Globus pallidus (tissue), 1 donor: ENCODE measurements at regions not wholly inside any gene's neighbourhood (a gene's known extent, or its start where the extent isn't known, plus 50 kb on each side); places are given as distances from the start of the nearest gene placed in this dataset.

Source experiments
- DNase-seq: peaks from one replicate; pipeline ENCODE4 v3.0.0-alpha.2; 2015; ENCODE audit warnings: low spot score

DNA sequence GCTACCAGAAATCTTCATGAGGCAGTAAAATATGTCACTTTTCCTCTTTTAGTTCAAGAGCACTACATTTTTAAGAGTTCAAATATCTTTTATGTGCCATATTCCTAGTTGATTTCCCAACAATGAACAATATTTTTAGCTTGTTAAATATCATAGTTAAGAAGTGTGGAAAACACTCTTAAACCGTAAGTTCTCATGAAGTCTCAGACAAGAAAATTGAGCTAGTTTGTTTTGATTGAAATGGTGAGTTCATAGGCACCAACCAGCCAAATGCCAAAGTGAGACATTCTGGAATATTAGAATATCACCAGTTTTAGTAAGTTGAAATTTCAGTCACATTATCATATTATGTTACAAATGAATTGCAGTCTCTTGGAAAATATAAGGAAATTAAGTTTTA lies 277.2 kb upstream of the HSF2 start:
- DNase-seq, result no peak

DNA sequence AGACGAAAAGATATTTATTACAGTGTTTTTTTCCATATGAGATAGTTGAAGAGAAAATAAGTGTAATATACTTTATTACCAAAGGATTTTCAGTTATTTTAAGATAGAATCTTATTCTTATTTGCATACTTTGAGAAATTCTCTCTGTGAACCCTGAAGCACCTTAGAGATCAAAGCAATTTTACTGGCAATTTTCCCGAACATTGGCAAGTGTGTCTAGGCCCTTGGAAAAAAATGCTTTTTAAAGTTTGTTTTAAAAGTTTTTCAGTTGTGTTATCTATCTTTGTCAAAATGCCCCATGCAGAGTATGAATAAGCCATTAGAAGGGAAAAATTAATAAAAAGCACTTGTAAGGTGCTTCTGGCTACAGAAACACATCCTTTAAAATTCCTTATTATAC lies 276.8 kb upstream of the HSF2 start:
- no peak for DNase-seq

DNA sequence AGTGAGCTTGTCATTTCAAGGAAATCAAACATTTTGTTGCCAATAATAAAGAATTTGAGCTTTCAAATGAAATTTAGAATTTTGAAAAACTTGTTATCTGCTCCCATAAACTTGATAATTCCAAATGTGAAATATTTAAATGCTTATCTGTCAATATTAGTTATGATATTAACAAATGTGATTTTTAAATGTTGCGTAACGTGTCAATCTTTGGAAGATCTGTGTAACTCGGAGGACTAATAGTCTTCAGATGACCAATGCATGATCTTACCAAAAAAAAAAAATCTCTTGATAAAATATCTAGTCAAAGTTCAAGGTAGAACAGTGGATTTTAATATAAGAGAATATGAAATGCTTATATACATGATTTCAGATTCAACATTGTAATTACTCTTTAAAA lies 274.5 kb upstream of the HSF2 start:
- DNase-seq, result no peak

DNA sequence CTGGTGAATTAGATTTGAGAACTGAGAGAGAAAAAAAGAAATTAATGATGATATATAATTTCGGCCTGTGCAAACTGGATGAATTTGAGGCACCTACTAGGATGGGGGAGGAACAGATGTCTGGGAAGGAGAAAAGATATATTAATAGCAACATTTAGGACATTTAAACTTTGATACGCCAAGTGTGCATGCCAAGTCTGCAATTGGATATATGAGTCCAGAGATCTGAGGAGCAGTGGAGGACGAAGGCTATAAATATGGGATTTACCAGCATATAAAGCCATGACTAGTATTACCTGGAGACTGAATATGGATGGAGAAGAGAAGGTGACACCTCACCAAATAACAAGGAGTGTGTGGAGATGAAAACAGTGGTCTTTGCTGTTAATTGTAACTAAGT lies 272.6 kb upstream of the HSF2 start:
- DNase-seq, result no peak

DNA sequence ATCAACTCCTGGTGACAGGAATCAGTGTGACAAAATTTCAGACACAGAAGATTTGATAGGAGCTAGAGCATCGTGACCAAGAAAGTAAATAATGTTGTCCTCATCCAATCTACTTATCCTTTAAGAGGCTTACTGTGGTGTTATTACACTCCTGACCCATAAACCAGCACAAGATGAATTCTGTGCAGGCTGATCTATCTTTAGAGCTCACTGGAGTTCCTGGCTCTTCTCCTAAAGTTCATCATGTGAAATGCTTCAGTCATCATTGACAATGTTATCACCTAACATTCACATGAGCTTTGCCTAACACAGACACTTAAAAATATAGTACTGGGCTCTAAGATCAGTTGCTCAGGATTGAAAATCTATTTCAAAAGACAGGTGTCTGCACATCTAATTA lies 271.0 kb upstream of the HSF2 start:
- no peak for DNase-seq

DNA sequence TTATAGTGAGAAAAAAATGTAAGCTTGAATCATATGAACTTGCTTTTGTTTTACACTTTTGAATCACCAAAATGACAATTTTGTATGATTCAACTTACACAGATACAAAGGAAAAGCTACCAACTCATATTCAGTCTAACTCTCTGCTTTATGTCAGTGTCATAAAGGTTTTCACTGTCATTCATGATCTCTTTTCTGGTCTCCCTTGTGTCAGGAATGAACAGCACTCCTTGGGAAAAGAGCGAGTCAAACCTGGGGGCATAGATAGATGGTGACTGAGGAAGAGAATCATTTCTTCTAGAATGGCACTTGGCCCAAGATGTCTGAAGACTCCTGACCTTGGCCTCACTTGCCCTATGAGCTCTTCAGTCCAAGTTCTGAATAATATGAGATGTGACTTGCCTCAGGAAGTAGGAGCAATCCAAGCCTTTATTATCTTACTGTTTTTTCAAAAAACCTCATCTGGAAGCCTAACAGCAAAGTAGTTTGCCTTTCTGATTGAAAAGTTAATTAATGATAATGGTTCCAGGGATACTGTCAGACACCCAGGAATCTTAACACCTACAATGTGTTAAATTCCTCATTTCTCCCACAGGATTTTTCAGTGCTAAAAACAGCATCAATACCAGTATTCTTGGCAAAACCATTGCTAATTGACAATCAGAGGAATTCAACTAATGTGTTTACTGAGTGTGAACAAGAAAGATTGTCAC lies 270.0 kb upstream of the HSF2 start:
- DNase-seq, result peak; percentile 23

DNA sequence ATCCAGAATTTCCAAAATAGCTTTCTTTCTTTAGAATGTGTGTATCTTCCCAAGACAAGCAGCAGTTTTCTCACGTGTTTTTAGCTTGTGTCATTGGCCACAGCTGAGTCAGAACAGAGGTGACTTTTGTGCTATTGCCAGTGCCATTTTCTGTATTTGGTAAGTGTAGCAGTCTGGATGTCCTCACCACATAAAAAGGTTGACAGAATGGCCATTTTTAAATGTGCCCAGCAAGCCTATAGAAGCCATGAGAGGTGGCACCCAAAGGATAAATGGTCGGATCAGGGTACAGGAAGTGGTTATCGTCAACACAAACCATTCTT lies 269.5 kb upstream of the HSF2 start:
- DNase-seq, result no peak

DNA sequence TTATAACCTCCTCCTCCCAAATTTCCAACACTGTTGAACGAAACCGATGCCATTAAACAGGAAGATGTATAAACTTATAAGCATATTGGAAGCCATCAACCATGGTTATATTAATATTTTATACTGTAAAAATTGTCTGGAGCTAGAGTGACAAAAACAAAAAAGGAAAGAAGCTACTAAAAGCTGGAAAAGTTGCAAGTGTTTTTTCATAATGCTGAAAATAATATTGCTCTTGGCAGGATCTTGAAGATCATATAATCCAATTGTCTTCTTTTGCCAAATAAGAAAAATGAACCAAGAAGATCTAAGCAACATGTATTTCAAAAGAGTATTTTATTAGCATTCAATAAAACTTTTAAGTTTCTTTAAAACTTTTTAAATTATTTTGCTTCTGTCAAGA lies 268.9 kb upstream of the HSF2 start:
- no peak for DNase-seq

DNA sequence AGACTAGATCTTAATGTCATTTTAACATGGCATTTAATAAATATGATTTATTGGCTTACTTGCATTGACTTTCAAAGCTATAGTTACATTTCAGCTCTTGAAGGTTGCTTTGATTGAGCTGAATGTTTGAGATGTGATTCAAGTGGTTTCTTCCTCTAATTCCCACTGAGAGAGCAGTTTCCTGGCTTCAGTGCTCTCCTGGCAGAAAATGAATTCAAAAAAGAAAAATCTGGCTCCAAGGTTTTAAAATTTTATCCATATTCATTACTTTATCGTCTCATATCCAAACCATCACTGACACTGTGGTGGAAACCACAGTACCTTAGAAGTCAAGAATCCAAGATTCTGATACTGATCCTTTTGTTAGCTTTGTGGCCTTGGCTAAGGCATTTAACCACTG lies 263.1 kb upstream of the HSF2 start:
- no peak for DNase-seq

DNA sequence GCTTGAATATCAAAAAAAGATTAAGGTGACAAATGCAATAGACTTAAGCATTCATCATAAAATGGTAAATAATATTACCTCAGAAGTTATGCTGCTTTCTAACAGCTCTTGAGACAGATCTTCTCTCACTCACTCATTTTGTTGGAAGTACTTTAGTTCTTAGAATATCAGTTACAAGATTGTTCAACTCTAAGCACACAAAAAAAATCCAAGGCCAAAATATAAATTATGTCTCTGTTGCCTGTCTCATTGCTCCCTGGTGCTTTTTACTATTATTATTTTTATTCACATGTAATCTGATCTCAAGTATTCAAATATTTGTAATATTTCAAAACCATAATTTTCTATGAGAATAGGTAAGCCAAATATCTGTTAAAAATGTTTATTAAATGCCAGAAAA lies 259.4 kb upstream of the HSF2 start:
- DNase-seq, result no peak

DNA sequence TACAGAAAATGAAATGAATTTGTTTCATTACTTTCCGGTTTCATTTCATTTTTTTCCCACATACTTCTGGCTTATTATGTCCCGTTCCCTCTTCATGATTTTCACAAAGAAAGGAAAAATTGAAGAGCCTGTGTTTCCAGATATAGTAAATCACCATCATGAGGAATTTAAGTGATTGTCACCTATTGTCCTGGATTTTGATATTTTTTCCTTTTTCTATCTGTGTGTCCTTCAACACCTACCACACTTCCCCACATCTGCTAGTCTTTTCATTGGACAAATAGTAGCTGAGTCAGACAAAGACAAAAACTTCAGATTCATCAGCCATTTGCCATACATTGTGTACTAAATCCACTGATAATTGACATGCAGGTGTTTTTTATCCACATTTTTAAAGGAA lies 258.2 kb upstream of the HSF2 start:
- no peak for DNase-seq

DNA sequence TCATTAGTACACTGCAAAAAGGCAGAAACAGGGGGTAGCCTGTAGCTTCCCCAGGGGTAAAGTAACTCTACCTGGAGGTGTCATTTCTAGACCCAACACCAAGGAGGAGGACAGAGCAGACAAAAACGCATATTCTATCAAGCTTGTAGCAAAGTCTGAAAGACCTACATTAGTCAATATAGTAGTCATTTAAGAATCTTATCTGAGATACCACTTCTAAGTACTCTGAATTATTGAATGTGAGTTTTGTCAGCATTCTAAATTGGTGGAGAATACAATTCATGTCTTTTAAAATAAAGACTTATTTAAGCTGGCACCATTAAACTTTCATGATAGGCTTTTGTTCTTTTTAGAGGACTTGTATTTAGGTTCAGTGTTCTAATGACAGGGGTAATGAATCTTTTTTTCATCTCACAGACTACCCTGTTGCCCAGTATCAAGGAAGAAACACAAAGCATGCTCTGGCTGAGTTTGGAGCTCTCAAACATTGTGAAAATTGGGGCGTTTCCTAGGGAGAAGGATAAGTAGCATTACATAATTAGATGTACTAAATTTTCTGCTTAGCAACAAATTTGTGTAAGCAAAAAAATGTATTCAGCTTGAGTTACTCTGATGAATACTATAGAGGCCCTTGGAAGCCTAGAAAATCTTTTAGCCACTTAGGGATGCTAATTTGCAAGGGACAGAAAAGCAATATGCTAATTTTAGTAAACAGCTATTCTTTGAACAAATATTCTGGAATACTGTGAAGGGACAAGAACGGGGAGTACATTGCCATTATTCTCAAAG lies 255.4 kb upstream of the HSF2 start:
- peak; percentile 61 for DNase-seq

DNA sequence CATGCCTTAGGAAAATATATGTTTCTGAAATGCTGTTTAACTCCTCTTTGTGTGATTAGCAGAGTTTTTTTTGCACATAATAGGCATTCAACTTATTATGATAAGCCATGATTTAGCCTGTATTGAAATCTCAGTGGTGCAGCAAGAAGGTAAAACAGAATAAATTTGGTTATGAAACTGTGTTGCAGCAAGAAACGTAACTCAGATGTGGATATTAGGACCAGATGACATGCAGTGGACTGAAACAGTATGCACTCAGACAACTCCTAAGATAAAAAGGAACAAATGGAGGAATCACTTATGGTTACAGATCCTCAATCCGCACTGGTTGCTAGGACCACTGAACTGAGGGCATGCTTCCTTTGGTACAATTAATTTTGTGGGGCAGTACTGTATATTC lies 254.2 kb upstream of the HSF2 start:
- DNase-seq, result no peak

DNA sequence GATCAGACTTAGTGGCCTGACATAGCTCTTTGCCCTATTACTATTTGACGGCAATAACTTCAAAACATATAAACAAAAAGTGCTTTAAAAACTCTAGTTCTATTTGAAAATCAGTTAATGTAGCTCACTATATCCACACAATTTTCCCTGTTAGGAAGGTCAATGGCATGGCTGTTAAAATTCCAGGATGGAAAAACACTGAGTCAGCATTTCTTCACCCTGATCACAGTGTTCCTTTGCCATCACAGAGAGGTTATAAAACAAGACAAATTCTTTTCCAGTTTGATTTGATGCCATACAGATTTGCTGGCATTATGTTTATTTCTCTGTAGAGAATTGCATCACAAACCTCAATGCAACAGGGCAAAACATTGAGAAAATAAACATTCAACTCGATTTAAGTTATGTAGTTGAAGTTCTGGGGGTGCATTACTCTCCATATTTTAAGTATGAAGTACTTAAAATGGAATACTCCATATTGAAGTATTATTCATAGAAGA lies 253.7 kb upstream of the HSF2 start:
- DNase-seq, result no peak

DNA sequence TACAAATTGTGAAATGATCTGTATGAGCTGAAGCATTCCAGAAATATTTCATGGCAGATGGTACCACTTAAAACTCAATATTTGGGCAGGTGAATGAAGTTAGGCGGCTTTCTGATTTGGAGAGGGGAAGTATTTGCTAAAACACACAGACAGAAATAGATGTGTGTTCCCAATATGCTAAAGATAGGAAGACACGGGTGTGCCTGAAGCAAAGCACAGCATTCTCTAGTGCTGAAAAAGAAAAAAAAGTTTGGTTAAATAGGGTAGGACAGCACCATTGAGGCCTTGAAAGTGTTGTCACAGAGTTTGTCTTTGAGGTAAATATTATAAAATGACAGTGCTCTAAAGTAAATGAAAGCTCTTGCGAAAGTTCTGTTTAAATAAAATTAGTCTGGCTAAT lies 252.2 kb upstream of the HSF2 start:
- DNase-seq, result no peak

DNA sequence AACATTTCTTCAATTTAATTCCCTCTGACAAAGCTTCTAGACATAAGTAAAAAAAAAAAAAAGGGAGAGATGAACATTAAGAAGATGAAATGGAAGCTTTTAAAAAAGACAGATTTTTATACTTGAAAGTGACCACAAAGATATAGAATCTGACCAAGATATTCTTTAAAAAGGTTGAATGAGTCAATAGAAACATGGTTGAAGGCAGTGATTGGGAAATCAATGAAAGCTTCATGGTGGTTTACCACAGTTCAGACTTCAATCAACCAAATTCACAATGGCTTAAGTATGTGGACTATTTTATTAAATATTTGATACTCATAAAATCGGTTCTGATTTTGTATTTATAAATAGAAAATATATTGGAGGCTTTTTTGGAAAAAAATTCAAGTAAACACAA lies 248.4 kb upstream of the HSF2 start:
- no peak for DNase-seq

DNA sequence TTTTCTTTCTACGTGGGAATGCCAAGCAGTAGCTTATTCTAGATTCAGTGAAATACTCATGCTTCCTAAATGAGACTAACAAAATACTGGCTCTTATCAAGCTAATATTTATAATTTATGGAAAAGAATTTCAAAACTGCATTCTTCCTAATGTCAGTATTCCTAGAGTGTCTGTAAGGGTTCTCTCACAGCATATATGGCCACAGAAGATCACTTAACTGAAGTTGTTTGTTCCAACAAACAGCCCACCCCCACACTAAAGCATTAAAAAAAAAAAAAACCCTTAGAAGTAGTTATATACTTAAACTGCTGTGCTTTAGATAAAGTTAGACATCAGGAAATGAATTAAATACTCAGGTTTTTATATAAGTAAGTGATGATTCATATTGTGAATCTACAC lies 247.7 kb upstream of the HSF2 start:
- DNase-seq, result no peak

DNA sequence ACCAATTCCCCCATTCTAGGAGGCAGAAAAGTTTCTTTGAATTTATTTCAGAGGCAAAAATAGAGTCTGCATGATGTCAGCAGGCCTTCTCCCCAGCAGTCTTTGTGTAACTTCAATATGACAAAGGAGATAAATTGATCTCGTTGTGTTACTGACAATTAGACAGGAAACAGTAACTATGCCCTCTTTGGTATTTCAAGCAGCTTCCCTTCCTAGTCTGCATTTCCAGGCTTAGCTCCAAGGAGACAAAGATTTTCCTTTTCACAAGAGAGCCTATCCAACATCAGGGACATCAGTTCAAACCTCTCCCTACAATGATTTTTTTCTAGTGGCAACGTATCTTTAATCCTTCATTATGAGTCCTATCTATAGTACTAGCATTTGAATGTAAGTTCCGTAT lies 245.9 kb upstream of the HSF2 start:
- no peak for DNase-seq

DNA sequence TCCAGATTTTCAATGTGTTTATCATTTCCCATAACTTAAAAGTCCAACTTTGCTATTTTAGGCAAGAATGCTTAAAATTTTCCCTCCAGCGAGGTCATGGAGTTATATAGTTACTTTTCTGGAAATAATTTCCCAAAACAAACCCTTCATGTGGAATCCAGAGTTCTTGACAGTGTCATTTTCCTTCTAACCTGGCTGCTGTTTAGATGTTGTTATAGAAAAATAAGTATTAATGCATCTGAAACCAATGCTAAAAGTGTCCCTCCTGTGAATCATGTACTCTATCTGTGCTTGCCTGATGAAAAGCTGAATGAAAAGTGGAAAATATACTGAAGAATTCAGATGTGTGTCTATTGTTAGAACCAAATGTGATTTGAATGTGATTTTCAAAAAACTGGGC lies 245.3 kb upstream of the HSF2 start:
- DNase-seq, result no peak

DNA sequence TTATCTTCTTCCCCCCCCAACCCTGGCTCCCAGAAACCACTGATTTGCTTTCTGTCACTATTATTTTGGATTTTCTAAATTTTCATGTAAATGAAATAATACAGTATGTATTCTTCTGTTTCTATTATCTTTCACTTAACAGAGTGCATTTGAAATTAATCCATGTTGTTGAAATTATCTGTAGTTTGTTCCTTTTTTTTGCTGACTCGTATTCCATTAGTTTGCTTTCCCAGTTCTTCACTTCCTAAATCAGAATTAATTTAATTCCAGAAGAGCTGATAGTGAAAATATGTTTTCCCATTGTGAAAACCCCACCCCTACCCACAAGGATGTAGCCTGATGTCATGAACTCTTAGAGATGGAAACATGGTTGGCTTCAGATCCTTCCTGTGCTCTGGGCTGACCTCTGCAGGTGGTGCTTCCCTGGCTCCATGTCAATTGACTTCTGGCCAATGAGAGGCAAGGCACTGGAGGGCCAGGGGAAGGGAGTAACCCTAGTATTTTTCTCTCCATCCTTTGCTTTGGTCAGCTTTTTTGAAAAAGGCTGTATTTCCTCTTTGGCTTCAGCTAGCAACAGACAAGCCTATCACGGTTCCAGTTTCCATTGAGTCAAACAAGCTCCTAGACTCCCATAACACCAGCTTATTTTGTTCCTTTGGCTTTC lies 244.4 kb upstream of the HSF2 start:
- no peak for DNase-seq

DNA sequence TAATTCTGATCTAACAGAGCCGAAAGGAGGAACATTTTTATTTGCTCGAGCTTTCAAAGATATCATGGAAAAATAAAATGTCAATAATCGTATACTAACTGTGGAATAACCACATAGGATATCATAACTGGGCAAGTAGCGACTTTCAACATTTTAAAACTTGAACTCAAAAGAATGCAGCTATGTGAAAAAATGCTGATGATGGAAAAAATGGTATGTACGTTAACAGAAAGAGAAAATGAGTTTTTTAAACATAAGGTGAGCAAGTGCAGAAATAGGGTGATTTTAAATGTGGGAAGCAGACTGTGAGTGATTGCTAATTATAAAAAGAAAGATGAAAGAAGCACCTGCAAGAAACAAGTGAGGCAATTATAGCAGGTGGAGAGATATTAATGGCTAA lies 238.3 kb upstream of the HSF2 start:
- DNase-seq, result no peak

DNA sequence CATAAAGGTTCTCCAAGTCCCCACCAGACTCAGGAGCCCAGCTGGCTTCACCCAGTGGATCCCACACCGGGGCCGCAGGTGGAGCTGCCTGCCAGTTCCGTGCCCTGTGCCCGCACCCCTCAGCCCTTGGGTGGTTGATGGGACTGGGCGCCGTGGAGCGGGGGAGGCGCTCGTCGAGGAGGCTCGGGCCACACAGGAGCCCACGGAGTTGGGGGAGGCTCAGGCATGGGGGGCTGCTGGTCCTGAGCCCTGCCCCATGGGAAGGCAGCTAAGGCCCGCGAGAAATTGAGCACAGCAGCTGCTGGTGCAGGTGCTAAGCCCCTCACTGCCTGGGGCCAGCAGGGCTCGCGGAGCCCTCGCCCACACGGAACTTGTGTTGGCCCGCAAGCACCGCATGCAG lies 234.4 kb upstream of the HSF2 start:
- DNase-seq, result no peak

DNA sequence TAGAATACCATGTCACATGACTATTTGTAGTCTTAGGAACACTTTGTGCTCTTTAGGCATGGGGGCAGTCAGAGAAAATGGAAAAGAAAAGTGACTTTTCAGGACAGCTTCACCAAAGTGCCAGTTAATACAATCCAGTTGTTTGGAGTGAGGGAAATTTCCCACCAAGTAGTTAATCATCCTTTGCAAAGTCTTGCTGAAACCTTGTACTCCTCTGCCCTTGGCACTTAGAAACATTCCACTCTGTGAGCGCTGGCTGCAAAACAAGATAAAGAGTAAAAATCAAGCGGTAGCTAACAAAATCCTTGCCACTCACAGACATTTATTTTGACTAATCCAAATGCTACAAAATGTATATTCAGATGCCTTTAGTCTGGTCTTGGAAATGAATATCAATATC lies 229.2 kb upstream of the HSF2 start:
- no peak for DNase-seq
